Small intestine (tissue), 7 donors: ENCODE measurements at regions not wholly inside any gene's neighbourhood (a gene's known extent, or its start where the extent isn't known, plus 50 kb on each side); places are given as distances from the start of the nearest gene placed in this dataset.
"Not testable (repeated sequence)": the region's sequence is repeated elsewhere in the genome, so short reads cannot be mapped to it uniquely, and the experiment has no call there.

Experiments
- DNase-seq, 2 donors: peaks; one replicate each; pipeline versions ENCODE4 v3.0.0 to v3.0.0-alpha.2; 2013
- FAIRE-seq: peaks from 2 replicates; lab custom pipeline; 2012; peaks lifted over from hg19 to GRCh38; lab: Jason Lieb, UNC
- H3K27ac ChIP-seq, 3 donors: one replicate each; pipeline ENCODE4 v1.5.1; 2013; ENCODE audit warnings: low read length in 2 of 3, mild to moderate bottlenecking in 2 of 3, control low read depth in 1 of 3, inconsistent platforms in 1 of 3, low read depth in 1 of 3, moderate library complexity in 1 of 3
- H3K27me3 ChIP-seq, 3 donors: one replicate each; pipeline ENCODE4 v1.6.1; 2013; ENCODE audit warnings: low read length in 3 of 3, inconsistent platforms in 1 of 3; ENCODE audit not compliant: control insufficient read depth in 3 of 3, insufficient read depth in 3 of 3
- H3K36me3 ChIP-seq, 3 donors: one replicate each; pipeline ENCODE4 v1.6.1; 2013; ENCODE audit warnings: low read length in 3 of 3, inconsistent platforms in 1 of 3, low read depth in 1 of 3, mild to moderate bottlenecking in 1 of 3, moderate library complexity in 1 of 3; ENCODE audit not compliant: control insufficient read depth in 3 of 3, insufficient read depth in 2 of 3
- H3K4me1 ChIP-seq, 3 donors: one replicate each; pipeline ENCODE4 v1.6.1; 2013; ENCODE audit warnings: low read length in 2 of 3, inconsistent platforms in 1 of 3, low read depth in 1 of 3, mild to moderate bottlenecking in 1 of 3, moderate library complexity in 1 of 3; ENCODE audit not compliant: control insufficient read depth in 3 of 3, insufficient read depth in 2 of 3
- H3K4me3 ChIP-seq, 3 donors: one replicate each; pipeline ENCODE4 v1.5.1; 2013; ENCODE audit warnings: low read length in 3 of 3, control low read depth in 1 of 3, inconsistent platforms in 1 of 3, low read depth in 1 of 3, mild to moderate bottlenecking in 1 of 3, moderate library complexity in 1 of 3
- H3K9me3 ChIP-seq, 2 donors: one replicate each; pipeline ENCODE4 v1.6.1; 2013; ENCODE audit warnings: low read depth in 1 of 2, low read length in 1 of 2; ENCODE audit not compliant: control insufficient read depth in 2 of 2, insufficient read depth in 1 of 2
- WGBS, 3 donors: extraction: QIAGEN DNeasy Blood & Tissue Kit; methylation state at CpG; one replicate each; pipeline ENCODE4 v1.1.7; 2013; 5-methylcytosine and 5-hydroxymethylcytosine counted together
- donor health status: healthy with polysubstance abuse.
- donor health status: control.
- donor health status: control.
- donor health status: Bipolar disorder and iron deficiency.
- donor health status: healthy.

DNA sequence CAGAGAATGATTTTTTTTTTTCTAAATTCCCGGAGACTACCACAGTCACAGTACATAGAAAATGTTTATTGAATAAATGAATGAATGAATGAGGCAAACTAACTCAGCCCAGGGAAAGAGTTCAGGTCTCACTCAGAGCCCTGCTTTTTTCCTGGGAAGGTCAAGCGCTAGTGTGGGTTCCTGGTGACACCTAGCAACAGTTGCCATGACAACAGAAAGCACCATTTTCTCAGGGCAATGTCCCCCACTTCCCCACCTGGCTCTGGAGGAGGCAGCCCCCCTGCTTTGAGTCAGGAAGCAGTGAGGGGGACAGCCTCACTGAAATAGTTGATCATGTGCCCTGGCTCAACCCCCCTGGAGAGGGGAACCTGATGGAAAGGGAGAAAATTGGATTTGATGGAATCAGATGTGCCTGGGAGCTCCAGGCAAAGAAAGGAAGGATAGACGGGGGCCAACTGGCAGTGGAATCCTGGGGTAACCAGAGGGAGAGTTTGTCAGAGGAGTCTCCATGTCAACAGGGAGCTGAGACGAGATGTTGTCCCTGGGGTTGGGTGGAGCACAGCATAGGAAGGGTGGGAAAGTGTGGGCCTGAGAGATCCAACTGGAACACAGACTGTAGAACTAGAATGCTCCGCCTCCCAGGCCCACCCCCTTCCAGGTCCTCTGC lies 242.2 kb upstream of the CCL2 start:
- H3K27ac ChIP-seq = no peak overlapping the region
- H3K27me3 ChIP-seq = no peaks in the 10 kb centered on the region
- 50 to 69% (median 65%) methylated on average over 5 of the region's 5 CpGs for WGBS, 3 donors
- no peak overlapping the region for H3K4me3 ChIP-seq
- DNase-seq (no peak), FAIRE-seq (no peak)
- no peaks in the 10 kb centered on the region for H3K9me3 ChIP-seq
- H3K4me1 ChIP-seq = no peaks in the 10 kb centered on the region
- no peaks in the 10 kb centered on the region for H3K36me3 ChIP-seq

- H3K4me3 ChIP-seq = no peak overlapping the region
- H3K27ac ChIP-seq = no peak overlapping the region
- no peaks in the 10 kb centered on the region for H3K27me3 ChIP-seq
- H3K36me3 ChIP-seq = no peaks in the 10 kb centered on the region
- no peak for DNase-seq
- no peaks in the 10 kb centered on the region for H3K4me1 ChIP-seq
- 67 to 83% (median 75%) methylated on average over 2 of the region's 2 CpGs for WGBS, 3 donors
- no peaks in the 10 kb centered on the region for H3K9me3 ChIP-seq
- FAIRE-seq = no peak
These were observed 239.8 kb upstream of the CCL2 start for GRCh38 chr17:34015253-34015652.

- no peak for FAIRE-seq
- DNase-seq = no peak
These were observed 230.7 kb upstream of the CCL2 start for GRCh38 chr17:34024386-34024785.

DNA sequence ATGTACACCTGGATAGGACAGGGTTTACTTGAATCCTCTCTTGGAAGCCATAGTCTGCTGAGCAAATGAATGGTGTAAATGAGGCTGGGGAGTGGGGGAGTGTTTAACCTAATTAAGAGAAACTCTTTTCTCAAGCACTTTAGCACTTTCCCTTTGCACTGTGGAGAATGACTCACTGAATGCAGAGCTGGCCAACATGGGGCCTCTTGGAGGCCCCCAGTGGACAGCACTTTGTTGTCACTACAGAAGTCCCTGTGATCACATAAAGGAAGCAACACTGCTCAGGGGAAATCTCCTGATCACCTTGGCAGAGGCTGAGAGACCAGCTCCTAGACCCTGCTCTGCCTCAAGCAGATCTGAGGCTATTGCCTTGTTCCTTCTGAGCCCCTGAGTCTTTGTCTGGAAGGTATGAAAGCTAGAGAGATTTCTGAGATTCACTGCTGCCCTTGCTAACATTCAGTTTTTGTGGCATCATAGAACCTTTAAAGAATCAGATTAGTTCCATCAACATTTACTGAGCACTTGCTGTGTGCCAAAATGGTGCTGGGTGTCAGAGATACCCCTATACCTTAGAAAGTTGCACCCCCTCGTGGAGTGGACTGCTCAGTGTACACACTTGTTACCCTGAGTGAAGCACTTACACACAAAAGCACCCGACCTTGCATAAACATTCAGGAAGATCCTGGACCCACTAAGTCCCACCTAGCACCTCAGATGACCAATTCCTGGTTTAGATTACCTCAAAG lies 230.1 kb upstream of the CCL2 start:
- Histone ChIP-seq H3K4me3 (no peak overlapping the region), H3K36me3 (no peaks in the 10 kb centered on the region), H3K9me3 (no peaks in the 10 kb centered on the region), H3K27me3 (peaks cover 0 to 8% (median 0%) of the 10 kb centered on the region in 3 donors), H3K4me1 (no peaks in the 10 kb centered on the region), H3K27ac (no peak overlapping the region)
- FAIRE-seq (no peak), DNase-seq (no peak)
- WGBS, 3 donors = 25 to 52% (median 35%) methylated on average over 2 of the region's 2 CpGs

More at GRCh38 chr17:34024386-34024785, 230.7 kb upstream of the CCL2 start:
- WGBS, 3 donors = 61 to 70% (median 66%) methylated on average over 4 of the region's 4 CpGs
- Histone ChIP-seq H3K9me3 (no peaks in the 10 kb centered on the region), H3K36me3 (no peaks in the 10 kb centered on the region), H3K27ac (no peak overlapping the region), H3K4me1 (no peaks in the 10 kb centered on the region), H3K4me3 (no peak overlapping the region), H3K27me3 (peaks cover 0 to 8% (median 0%) of the 10 kb centered on the region in 3 donors)

DNA sequence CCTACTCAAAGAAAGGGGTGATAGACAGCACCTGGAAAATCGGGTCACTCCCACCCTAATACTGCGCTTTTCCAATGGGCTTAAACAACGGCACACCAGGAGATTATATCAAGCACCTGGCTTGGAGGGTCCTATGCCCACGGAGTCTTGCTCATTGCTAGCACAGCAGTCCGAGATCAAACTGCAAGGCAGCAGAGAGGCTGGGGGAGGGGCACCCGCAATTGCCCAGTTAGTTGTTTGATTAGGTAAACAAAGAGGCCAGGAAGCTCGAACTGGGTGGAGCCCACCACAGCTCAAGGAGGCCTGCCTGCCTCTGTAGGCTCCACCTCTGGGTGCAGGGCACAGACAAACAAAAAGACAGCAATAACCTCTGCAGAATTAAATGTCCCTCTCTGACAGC lies 224.5 kb upstream of the CCL2 start:
- H3K9me3 ChIP-seq, H3K27ac ChIP-seq, H3K36me3 ChIP-seq, H3K4me1 ChIP-seq, FAIRE-seq, H3K27me3 ChIP-seq, DNase-seq, H3K4me3 ChIP-seq: not testable (repeated sequence)
- 50 to 62% (median 62%) methylated on average over 7 of the region's 7 CpGs for WGBS, 3 donors

GRCh38 chr17:34032305-34032704 lies 222.8 kb upstream of the CCL2 start:
- H3K27ac ChIP-seq, H3K36me3 ChIP-seq, H3K4me3 ChIP-seq, DNase-seq, H3K4me1 ChIP-seq, H3K27me3 ChIP-seq, FAIRE-seq, H3K9me3 ChIP-seq: not testable (repeated sequence)

DNA sequence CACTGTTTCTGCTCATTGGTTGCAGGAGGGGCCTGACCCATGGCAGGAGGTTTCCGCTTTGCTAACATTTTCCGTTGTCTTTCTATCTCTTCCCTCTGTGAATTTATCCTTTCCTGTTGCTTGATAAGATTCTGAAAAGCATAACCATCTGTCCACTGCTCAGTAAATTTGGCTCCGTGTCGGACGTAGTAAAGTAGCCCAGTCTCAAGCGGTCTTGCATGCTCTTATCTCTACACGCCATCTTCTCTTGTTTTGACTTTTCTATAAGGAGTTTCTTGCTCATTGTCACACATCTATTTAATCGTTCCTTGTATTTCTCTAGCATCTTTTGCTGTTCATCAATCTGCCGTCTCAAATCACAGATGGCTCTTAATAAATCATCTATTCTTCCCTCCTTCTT lies 216.3 kb upstream of the CCL2 start:
- not testable (repeated sequence) for DNase-seq, H3K27ac ChIP-seq, H3K4me3 ChIP-seq, H3K4me1 ChIP-seq, H3K9me3 ChIP-seq, FAIRE-seq, H3K27me3 ChIP-seq, H3K36me3 ChIP-seq
- 76 to 80% (median 76%) methylated on average over 9 of the region's 9 CpGs for WGBS, 3 donors

GRCh38 chr17:34039213-34039612 lies 215.9 kb upstream of the CCL2 start:
- WGBS, 3 donors = 70 to 94% (median 78%) methylated on average over 11 of the region's 11 CpGs
- not testable (repeated sequence) for H3K9me3 ChIP-seq, H3K36me3 ChIP-seq, H3K4me3 ChIP-seq, H3K4me1 ChIP-seq, FAIRE-seq, DNase-seq, H3K27me3 ChIP-seq, H3K27ac ChIP-seq
